Vagina (tissue), 2 donors: ENCODE measurements at regions not wholly inside any gene's neighbourhood (a gene's known extent, or its start where the extent isn't known, plus 50 kb on each side); places are given as distances from the start of the nearest gene placed in this dataset.

ENCODE experiments used
- DNase-seq, 2 donors: peaks; one replicate each; pipeline ENCODE4 v3.0.0-alpha.2; 2017; ENCODE audit errors: extremely low spot score in 2 of 2
- H3K27ac ChIP-seq: fragments of 200-600 bp; sonication (generic); one replicate; pipeline ENCODE4 v1.5.1; 2019
- H3K27me3 ChIP-seq: fragments of 200-600 bp; sonication (generic); one replicate; pipeline ENCODE4 v1.5.1; 2019
- H3K36me3 ChIP-seq, 2 donors: fragments of 200-600 bp; sonication (generic); one replicate each; pipeline ENCODE4 v1.5.1; 2017 to 2019
- H3K4me1 ChIP-seq: fragments of 200-600 bp; sonication (generic); one replicate; pipeline ENCODE4 v1.5.1; 2019
- H3K4me3 ChIP-seq, 2 donors: fragments of 200-600 bp; sonication (generic); 1 replicate in 1 of 2; 2 replicates in 1 of 2; pipeline ENCODE4 v1.5.1; 2016 to 2019
- H3K9me3 ChIP-seq: fragments of 200-600 bp; sonication (generic); one replicate; pipeline ENCODE4 v1.5.1; 2019
- POLR2A ChIP-seq, 2 donors: fragments of 450-650 bp; IDR thresholded peaks; one replicate each; pipeline ENCODE4 v1.6.1; 2017; ENCODE audit warnings: antibody characterized with exemption in 2 of 2, mild to moderate bottlenecking in 2 of 2, moderate library complexity in 2 of 2
- POLR2AphosphoS5 ChIP-seq, 2 donors: sonication (generic); formaldehyde crosslinking; IDR thresholded peaks; one replicate each; pipeline ENCODE4 v1.9.0; 2017; ENCODE audit warnings: antibody characterized with exemption in 2 of 2, mild to moderate bottlenecking in 2 of 2, low read depth in 1 of 2; ENCODE audit not compliant: insufficient read depth in 1 of 2
- intact Hi-C: fragments of 100-400 bp; cut with DNase I; formaldehyde crosslinking; loops from one replicate; pipeline ENCODE4 v1.15.1; 2023
- TF ChIP-seq, protein P1 (sequence below), 3 experiments: fragments of 450-650 bp in 2 of 3; fragments of 200-600 bp in 1 of 3; sonication (generic) in 1 of 3; IDR thresholded peaks; one replicate each; pipeline ENCODE4 v1.5.1; 2017 to 2019; ENCODE audit warnings: antibody characterized with exemption in 3 of 3, mild to moderate bottlenecking in 2 of 3, moderate library complexity in 2 of 3

DNA sequence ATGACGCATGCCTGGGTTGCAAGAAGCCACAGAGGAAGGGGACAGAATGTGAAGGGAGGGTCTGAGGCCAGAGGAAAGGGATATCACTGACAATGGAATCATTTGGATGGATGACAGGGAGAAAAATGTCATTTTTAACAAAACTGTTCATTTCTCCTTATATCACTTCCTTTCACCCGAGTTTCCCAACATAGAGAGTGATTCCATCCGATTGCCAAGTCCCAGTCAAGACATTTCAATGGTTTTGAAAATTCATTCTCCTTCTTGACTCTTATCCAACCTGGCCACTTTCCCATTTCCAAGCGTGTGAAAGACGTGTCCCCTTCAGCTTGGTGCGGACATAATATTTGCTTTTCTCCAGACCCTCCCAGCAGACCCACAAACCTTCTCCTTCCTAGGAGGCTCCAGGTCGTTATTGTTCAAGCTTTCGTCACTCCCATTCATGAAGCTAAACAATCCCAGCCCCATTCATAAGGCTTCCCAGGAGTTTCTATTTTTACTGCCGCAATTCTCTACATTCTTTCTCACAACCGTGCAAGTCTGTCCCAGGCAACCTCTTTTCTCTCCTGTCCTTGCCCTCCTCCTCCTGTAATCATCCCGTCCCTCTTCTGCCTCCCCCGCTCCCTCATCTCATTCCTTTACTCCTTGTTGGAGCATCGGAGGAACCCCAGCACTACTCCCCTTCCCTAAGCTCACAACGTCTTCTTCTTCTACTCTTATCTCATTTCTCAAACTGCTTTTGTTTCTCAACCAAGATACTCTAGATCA lies 301.3 kb upstream of the KLF6 start:
- Histone ChIP-seq H3K4me1 (peaks cover 8% of the 10 kb centered on the region), H3K36me3 (no peaks in the 10 kb centered on the region), H3K4me3 (no peak overlapping the region), H3K9me3 (no peaks in the 10 kb centered on the region), H3K27me3 (no peaks in the 10 kb centered on the region), H3K27ac (no peak overlapping the region)
- intact Hi-C loops = no loop called here
- TF ChIP-seq POLR2AphosphoS5 (IDR thresholded peaks at IDR 0.05; ENCODE audit: insufficient read depth in 1 of 2, low read depth in 1 of 2) (no peak), POLR2A (IDR thresholded peaks at IDR 0.05) (no peak)
- TF ChIP-seq, protein P1, sequence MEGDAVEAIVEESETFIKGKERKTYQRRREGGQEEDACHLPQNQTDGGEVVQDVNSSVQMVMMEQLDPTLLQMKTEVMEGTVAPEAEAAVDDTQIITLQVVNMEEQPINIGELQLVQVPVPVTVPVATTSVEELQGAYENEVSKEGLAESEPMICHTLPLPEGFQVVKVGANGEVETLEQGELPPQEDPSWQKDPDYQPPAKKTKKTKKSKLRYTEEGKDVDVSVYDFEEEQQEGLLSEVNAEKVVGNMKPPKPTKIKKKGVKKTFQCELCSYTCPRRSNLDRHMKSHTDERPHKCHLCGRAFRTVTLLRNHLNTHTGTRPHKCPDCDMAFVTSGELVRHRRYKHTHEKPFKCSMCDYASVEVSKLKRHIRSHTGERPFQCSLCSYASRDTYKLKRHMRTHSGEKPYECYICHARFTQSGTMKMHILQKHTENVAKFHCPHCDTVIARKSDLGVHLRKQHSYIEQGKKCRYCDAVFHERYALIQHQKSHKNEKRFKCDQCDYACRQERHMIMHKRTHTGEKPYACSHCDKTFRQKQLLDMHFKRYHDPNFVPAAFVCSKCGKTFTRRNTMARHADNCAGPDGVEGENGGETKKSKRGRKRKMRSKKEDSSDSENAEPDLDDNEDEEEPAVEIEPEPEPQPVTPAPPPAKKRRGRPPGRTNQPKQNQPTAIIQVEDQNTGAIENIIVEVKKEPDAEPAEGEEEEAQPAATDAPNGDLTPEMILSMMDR (IDR thresholded peaks at IDR 0.05) = no peak
- no peak for DNase-seq

DNA sequence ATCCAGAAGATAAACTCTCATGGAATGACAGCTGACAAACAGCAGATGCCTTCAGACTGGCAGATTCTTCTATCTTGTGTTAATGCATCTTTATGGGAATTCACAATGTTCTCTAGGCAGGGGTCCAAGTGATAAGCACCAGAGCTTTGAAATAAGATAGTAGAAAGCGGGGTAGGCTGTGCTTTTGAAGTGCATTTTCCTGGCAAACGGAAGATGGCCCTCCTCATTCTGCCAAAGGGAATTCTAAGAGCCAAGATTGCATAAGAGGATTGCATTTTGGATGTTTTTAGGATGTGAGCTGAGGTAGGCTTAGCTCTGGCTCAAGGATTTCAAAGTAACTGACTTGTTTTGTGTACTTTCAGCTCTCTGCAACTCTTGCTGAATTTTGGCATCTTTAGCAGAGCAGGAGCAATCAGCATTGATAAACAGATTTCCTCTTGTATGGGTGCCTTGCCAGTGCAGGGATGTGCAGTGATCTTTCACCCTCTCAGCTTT lies 298.5 kb upstream of the KLF6 start:
- intact Hi-C loops = no loop called here
- Histone ChIP-seq H3K9me3 (no peaks in the 10 kb centered on the region), H3K36me3 (no peaks in the 10 kb centered on the region), H3K27me3 (no peaks in the 10 kb centered on the region), H3K4me1 (peaks cover 13% of the 10 kb centered on the region), H3K4me3 (no peak overlapping the region), H3K27ac (peak overlapping the region; percentile 15)
- DNase-seq = no peak
- TF ChIP-seq POLR2A (IDR thresholded peaks at IDR 0.05) (no peak), POLR2AphosphoS5 (IDR thresholded peaks at IDR 0.05; ENCODE audit: insufficient read depth in 1 of 2, low read depth in 1 of 2) (peak in 1 of 2 donors; percentile 29)
- TF ChIP-seq, protein P1 (IDR thresholded peaks at IDR 0.05) = no peak

DNA sequence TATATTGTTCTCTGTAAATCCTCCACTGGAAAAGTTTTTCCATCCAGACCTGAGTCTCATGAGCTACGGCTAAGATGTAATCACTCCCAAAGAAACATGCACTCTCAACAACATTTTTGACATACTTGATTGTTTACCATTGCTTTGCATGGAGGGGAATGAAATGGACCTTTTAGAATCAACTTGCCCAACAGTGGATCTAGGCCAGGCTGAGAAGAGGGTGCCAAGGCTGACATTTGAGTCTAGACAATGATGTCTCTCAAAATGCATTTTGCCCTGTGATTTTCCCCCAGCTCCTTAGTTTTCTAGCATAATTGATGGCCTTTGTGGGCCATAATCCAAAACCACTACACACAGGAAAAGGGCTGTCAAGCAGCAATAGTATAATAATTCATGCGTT lies 297.9 kb upstream of the KLF6 start:
- H3K4me3 ChIP-seq = no peak overlapping the region
- H3K27ac ChIP-seq = peak overlapping the region; percentile 15
- intact Hi-C loops = no loop called here
- H3K36me3 ChIP-seq = no peaks in the 10 kb centered on the region
- no peaks in the 10 kb centered on the region for H3K9me3 ChIP-seq
- H3K4me1 ChIP-seq = peaks cover 13% of the 10 kb centered on the region
- no peak for TF ChIP-seq POLR2AphosphoS5 (IDR thresholded peaks at IDR 0.05; ENCODE audit: insufficient read depth in 1 of 2, low read depth in 1 of 2)
- no peak for TF ChIP-seq POLR2A (IDR thresholded peaks at IDR 0.05)
- TF ChIP-seq, protein P1 (IDR thresholded peaks at IDR 0.05) = no peak
- no peak for DNase-seq
- H3K27me3 ChIP-seq = no peaks in the 10 kb centered on the region

DNA sequence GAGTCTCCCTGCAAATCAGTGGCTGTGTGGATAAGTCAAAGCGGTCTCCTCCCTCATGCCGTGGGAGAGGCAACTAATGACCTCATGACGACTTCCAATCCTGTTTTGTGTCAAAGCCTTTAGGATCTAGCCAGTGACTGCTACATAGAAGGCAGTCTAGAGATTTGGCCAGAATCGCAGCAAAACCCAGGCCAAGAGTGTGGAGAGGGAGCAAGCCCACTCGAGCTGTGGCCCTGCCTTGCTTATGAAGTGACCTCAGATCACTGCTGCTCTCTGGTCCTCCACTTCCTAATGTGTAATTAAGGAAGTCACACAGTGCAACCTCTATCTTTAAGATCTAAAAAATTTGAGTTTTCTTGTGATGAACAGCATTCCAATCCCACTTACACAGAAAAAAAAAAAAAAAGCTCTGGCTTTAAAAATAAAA lies 296.7 kb upstream of the KLF6 start:
- H3K27me3 ChIP-seq = no peaks in the 10 kb centered on the region
- H3K9me3 ChIP-seq = no peaks in the 10 kb centered on the region
- H3K4me3 ChIP-seq = no peak overlapping the region
- H3K27ac ChIP-seq = peak overlapping the region; percentile 47
- H3K4me1 ChIP-seq = peaks cover 13% of the 10 kb centered on the region
- H3K36me3 ChIP-seq = no peaks in the 10 kb centered on the region
- no peak for DNase-seq
- TF ChIP-seq POLR2AphosphoS5 (IDR thresholded peaks at IDR 0.05; ENCODE audit: insufficient read depth in 1 of 2, low read depth in 1 of 2) = no peak
- TF ChIP-seq POLR2A (IDR thresholded peaks at IDR 0.05) = no peak
- TF ChIP-seq, protein P1 (IDR thresholded peaks at IDR 0.05) = no peak
- intact Hi-C loops = loop anchor here (2.0 kb wide), 1 partner anchor 21 kb away; no protein-coding TSS in a partner anchor

DNA sequence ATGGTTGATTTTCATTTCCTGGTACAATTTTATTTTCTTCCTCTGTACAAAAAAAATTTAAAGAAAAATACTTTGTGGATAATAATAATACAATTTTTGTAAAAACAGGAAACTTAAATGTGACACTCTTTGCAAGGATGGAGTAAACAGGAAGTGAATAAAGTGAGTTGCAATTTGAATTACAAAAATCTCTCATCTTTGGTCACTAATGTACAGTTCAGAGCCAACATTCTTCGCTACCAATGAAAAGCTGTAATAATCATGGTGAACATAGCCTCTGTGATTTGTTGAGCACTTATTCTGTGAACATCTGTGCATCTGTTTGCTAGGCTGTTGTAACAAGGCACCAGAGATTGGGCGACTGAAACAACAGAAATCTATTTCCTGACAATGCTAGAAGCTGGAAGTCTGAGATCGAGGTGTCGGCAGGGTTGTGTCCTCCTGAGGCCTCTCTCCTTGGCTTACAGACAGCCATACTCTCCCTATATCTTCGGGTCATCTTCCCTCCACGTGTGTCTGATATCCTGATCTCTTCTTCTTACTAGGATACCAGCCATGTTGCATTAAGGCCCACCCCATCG lies 295.3 kb upstream of the KLF6 start:
- peaks cover 13% of the 10 kb centered on the region for H3K4me1 ChIP-seq
- intact Hi-C loops = loop anchor here (2.0 kb wide), 1 partner anchor 22 kb away; no protein-coding TSS in a partner anchor
- no peaks in the 10 kb centered on the region for H3K36me3 ChIP-seq
- H3K9me3 ChIP-seq = no peaks in the 10 kb centered on the region
- TF ChIP-seq, protein P1 (IDR thresholded peaks at IDR 0.05) = no peak
- no peak for TF ChIP-seq POLR2A (IDR thresholded peaks at IDR 0.05)
- no peak for TF ChIP-seq POLR2AphosphoS5 (IDR thresholded peaks at IDR 0.05; ENCODE audit: insufficient read depth in 1 of 2, low read depth in 1 of 2)
- H3K27me3 ChIP-seq = no peaks in the 10 kb centered on the region
- peak overlapping the region; percentile 47 for H3K27ac ChIP-seq
- H3K4me3 ChIP-seq = no peak overlapping the region
- no peak for DNase-seq
